ENCODE measurements at regions not wholly inside any gene's neighbourhood (a gene's known extent, or its start where the extent isn't known, plus 50 kb on each side); places are given as distances from the start of the nearest gene placed in this dataset.

DNA sequence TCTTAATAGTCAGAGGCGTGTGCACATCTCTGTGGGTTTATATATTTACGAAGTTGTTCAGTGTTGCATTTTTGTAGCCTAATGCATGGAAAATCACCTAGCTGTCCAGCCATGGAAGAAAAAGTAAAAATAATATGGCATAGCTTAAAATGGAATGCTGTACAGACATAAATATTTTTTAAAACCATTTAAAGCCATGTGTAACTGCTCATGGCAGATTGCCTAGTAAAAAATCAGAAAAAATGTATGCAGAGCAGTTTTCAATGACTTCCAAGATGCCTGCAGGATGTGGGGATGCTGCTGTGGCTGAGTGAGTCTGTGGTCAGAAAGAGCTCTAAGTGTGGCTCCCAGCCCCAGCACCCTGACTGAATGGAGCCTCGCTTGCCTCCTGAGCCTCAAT is 64.8 kb upstream of the ALKAL2 start:
- Histone ChIP-seq H3K9me1 (replicated peaks; ENCODE audit: control insufficient read depth, extremely low read depth, insufficient read depth, low read length) (no peaks in the 10 kb centered on the region), H3K79me2 (ENCODE audit: control insufficient read depth, insufficient read depth, low read length) (no peaks in the 10 kb centered on the region), H3K4me2 (ENCODE audit: insufficient read depth, low read length) (no peak overlapping the region), H3K9ac (replicated peaks; ENCODE audit: extremely low read depth, insufficient read depth, low read length) (no peak overlapping the region), H3K27ac (ENCODE audit: insufficient read depth, low read depth, low read length) (no peak overlapping the region), H3K36me3 (ENCODE audit: control insufficient read depth in 2 of 2, extremely low read depth in 1 of 2, insufficient read depth in 2 of 2, low read length in 2 of 2) (no peaks in the 10 kb centered on the region), H3K9me3 (replicated peaks; ENCODE audit: control insufficient read depth, insufficient read depth, low read length) (peaks cover 2% of the 10 kb centered on the region), H3K4me1 (ENCODE audit: control insufficient read depth, extremely low read depth, insufficient read depth, low read length) (no peaks in the 10 kb centered on the region), H3K4me3 (replicated peaks in 1 of 3; ENCODE audit: insufficient read depth in 1 of 3, low read depth in 1 of 3, low read length in 3 of 3) (no peak overlapping the region), H2AFZ (ENCODE audit: low read depth, low read length) (no peak overlapping the region), H3K27me3 (ENCODE audit: control insufficient read depth in 2 of 2, insufficient read depth in 2 of 2, low read length in 2 of 2) (no peaks in the 10 kb centered on the region), H4K20me1 (replicated peaks; ENCODE audit: control insufficient read depth, extremely low read depth, insufficient read depth, low read length) (no peaks in the 10 kb centered on the region)
- BruUV-seq (replicated peaks): no TSS peak
- dilution Hi-C loops (cut with MboI; ENCODE audit: extremely low pct_ligation_motif_present, low sequenced_read_pairs): no loop called here
- DNase-seq (ENCODE audit: low read depth, low spot score) (no peak), FAIRE-seq (no peak)
- intact Hi-C loops (cut with micrococcal nuclease): no loop called here
- no peak for TF ChIP-seq MAX (IDR thresholded peaks at IDR 0.05; ENCODE audit: insufficient read depth, insufficient read length)
- no peak for TF ChIP-seq JUN (IDR thresholded peaks at IDR 0.05; ENCODE audit: borderline replicate concordance, insufficient read depth, insufficient read length, low read depth)
- TF ChIP-seq MYC (IDR thresholded peaks at IDR 0.05; ENCODE audit: low read depth, low read length): no peak
- no peak for TF ChIP-seq GATA2 (IDR thresholded peaks at IDR 0.05; ENCODE audit: insufficient read depth, insufficient read length, low read depth, low read length)
- no peak for TF ChIP-seq CTCF (IDR thresholded peaks at IDR 0.05; ENCODE audit: extremely low read depth in 1 of 2, insufficient read depth in 1 of 2, low read depth in 1 of 2, low read length in 2 of 2)
- no peak for TF ChIP-seq FOS (IDR thresholded peaks at IDR 0.05; ENCODE audit: borderline replicate concordance, insufficient read depth, low read length)
- no peak for TF ChIP-seq POLR2AphosphoS5 (IDR thresholded peaks at IDR 0.05; ENCODE audit: insufficient read depth, low read depth, low read length)
- no peak for TF ChIP-seq EZH2 (IDR thresholded peaks at IDR 0.05; ENCODE audit: borderline replicate concordance, low read depth, low read length, severe bottlenecking)
- no peak for TF ChIP-seq POLR2A (IDR thresholded peaks at IDR 0.05; ENCODE audit: low read depth, low read length)
- ChIA-PET POLR2A (no interaction called here), CTCF (no interaction called here)

Data from endothelial cell of umbilical vein (primary cell).